ENCODE measurements at regions not wholly inside any gene's neighbourhood (a gene's known extent, or its start where the extent isn't known, plus 50 kb on each side); places are given as distances from the start of the nearest gene placed in this dataset.

- no peak overlapping the region for H3K4me3 Mint-ChIP-seq
- peaks cover 13 to 15% of the 10 kb centered on the region in 2 experiments for H3K9me3 Mint-ChIP-seq
- H3K18ac ChIP-seq (ENCODE audit: insufficient read length, low read depth, low read length): no peak overlapping the region
- H2BK5ac ChIP-seq (ENCODE audit: insufficient read length, low read length): no peak overlapping the region
- no peak overlapping the region for H2AK5ac ChIP-seq (ENCODE audit: insufficient read length, low read length)
- H4K5ac ChIP-seq (ENCODE audit: insufficient read length, low read depth, low read length): no peak overlapping the region
- no peak for TF ChIP-seq CTCF (conservative IDR thresholded peaks at IDR 0.05)
- no peak overlapping the region for H3K9ac ChIP-seq (ENCODE audit: extremely low read depth, insufficient read length, low read length)
- H3K27ac Mint-ChIP-seq: no peak overlapping the region
- no peaks in the 10 kb centered on the region for H3K23me2 ChIP-seq (ENCODE audit: insufficient read length, low read depth, low read length, poor library complexity, severe bottlenecking)
- no peak overlapping the region for H2AFZ ChIP-seq (ENCODE audit: low read length)
- H2BK20ac ChIP-seq (ENCODE audit: low read depth, low read length, poor library complexity, severe bottlenecking): no peak overlapping the region
- no peaks in the 10 kb centered on the region for H4K20me1 ChIP-seq (ENCODE audit: control insufficient read depth, insufficient read depth, insufficient read length)
- no peak overlapping the region for H4K91ac ChIP-seq (ENCODE audit: insufficient read length, low read depth, low read length)
- H4K8ac ChIP-seq (replicated peaks; ENCODE audit: insufficient read length, low read depth, low read length): no peak overlapping the region
- H3K79me1 ChIP-seq (ENCODE audit: insufficient read depth, low read depth, low read length, poor library complexity, severe bottlenecking): no peaks in the 10 kb centered on the region
- no peak overlapping the region for H3T11ph ChIP-seq (ENCODE audit: low read length)
- peaks cover 7 to 14% (median 13%) of the 10 kb centered on the region in 3 experiments for H3K36me3 Mint-ChIP-seq (ENCODE audit: insufficient read depth in 1 of 3, low read depth in 3 of 3)
- peaks cover 3% of the 10 kb centered on the region; the same call in 1 of the 2 replicates for H3K4me1 ChIP-seq (ENCODE audit: insufficient read depth, low read length)
- H2BK12ac ChIP-seq (ENCODE audit: insufficient read length, low read depth, low read length): no peak overlapping the region
- H3K56ac ChIP-seq (ENCODE audit: insufficient read length, low read depth, low read length): no peak overlapping the region
- DNase-seq: no peak
- no peak overlapping the region for H3K4me2 ChIP-seq (ENCODE audit: insufficient read depth, insufficient read length, low read length)
- peaks cover 2% of the 10 kb centered on the region; the same call in 1 of the 2 replicates for H3K27me3 Mint-ChIP-seq (ENCODE audit: low read depth)
- peaks cover 13% of the 10 kb centered on the region for H3K9me3 ChIP-seq (ENCODE audit: control insufficient read depth, low read depth, low read length)
- H3K14ac ChIP-seq (ENCODE audit: insufficient read depth, low read length): no peak overlapping the region
- no peak overlapping the region for H3K4ac ChIP-seq (ENCODE audit: low read depth, low read length)
- H2BK15ac ChIP-seq (ENCODE audit: low read depth, low read length): no peak overlapping the region
- no peak overlapping the region for H2BK120ac ChIP-seq (ENCODE audit: low read depth, low read length, poor library complexity, severe bottlenecking)
- H3K27ac ChIP-seq (ENCODE audit: insufficient read length, low read depth, low read length): no peak overlapping the region
- no peak overlapping the region for H3K23ac ChIP-seq (ENCODE audit: insufficient read length, low read depth, low read length)
- WGBS (ENCODE audit: extremely low coverage, insufficient read length, low lambda C conversion rate): no CpG with 5 or more reads among the region's 7 CpGs
- H3K4me1 Mint-ChIP-seq: peaks cover 2 to 17% of the 10 kb centered on the region in 2 experiments; a peak in 3 of 4 replicates
- H3K27me3 ChIP-seq (ENCODE audit: insufficient read depth, low read length): no peaks in the 10 kb centered on the region
- no peaks in the 10 kb centered on the region for H3K79me2 ChIP-seq (ENCODE audit: insufficient read depth, low read length)
Measured at GRCh38 chr5:67283275-67283987, 86.8 kb upstream of the CD180 start.
